ENCODE measurements at regions not wholly inside any gene's neighbourhood (a gene's known extent, or its start where the extent isn't known, plus 50 kb on each side); places are given as distances from the start of the nearest gene placed in this dataset.

- no peak for TF ChIP-seq POLR2AphosphoS5 (IDR thresholded peaks at IDR 0.05; ENCODE audit: low read depth, low read length)
- TF ChIP-seq TAF1 (IDR thresholded peaks at IDR 0.05; ENCODE audit: low read depth, low read length): no peak
- no peak for TF ChIP-seq POLR2A (IDR thresholded peaks at IDR 0.05; ENCODE audit: low read depth, low read length)
- TF ChIP-seq PAX5 (IDR thresholded peaks at IDR 0.05; ENCODE audit: insufficient read depth, low read length, severe bottlenecking): no peak
- no peak for TF ChIP-seq POU2F2 (IDR thresholded peaks at IDR 0.05; ENCODE audit: low read depth, low read length)
- TF ChIP-seq SPI1 (IDR thresholded peaks at IDR 0.05; ENCODE audit: low read depth, low read length): no peak
Measured at GRCh38 chr10:123573236-123574108, 92.7 kb upstream of the GPR26 start.
